Ishikawa (cell line): ENCODE measurements at regions not wholly inside any gene's neighbourhood (a gene's known extent, or its start where the extent isn't known, plus 50 kb on each side); places are given as distances from the start of the nearest gene placed in this dataset.

Experiments used
- CEBPB ChIP-seq: IDR thresholded peaks from 2 replicates; pipeline ENCODE4 v1.6.1; 2012
- CREB1 ChIP-seq: IDR thresholded peaks from 2 replicates; pipeline ENCODE4 v1.6.1; 2012; ENCODE audit warnings: low read depth
- EGR1 ChIP-seq: IDR thresholded peaks from 2 replicates; pipeline ENCODE4 v1.6.1; 2012
- EP300 ChIP-seq: IDR thresholded peaks from 2 replicates; pipeline ENCODE4 v1.6.1; 2012; ENCODE audit warnings: borderline replicate concordance
- FOXM1 ChIP-seq: IDR thresholded peaks from 2 replicates; pipeline ENCODE4 v1.6.1; 2012; ENCODE audit warnings: low read depth, borderline replicate concordance
- MAX ChIP-seq: IDR thresholded peaks from 2 replicates; pipeline ENCODE4 v1.6.1; 2012
- NFIC ChIP-seq: IDR thresholded peaks from 2 replicates; pipeline ENCODE4 v1.6.1; 2012
- RAD21 ChIP-seq: IDR thresholded peaks from 2 replicates; pipeline ENCODE4 v1.6.1; 2012; ENCODE audit warnings: low read depth
- TAF1 ChIP-seq: IDR thresholded peaks from 2 replicates; pipeline ENCODE4 v1.6.1; 2012; ENCODE audit warnings: low read depth, mild to moderate bottlenecking
- TCF12 ChIP-seq: IDR thresholded peaks from 2 replicates; pipeline ENCODE4 v1.6.1; 2012; ENCODE audit warnings: low read depth
- TEAD4 ChIP-seq: IDR thresholded peaks from 2 replicates; pipeline ENCODE4 v1.6.1; 2012
- YY1 ChIP-seq: IDR thresholded peaks from 2 replicates; pipeline ENCODE4 v1.6.1; 2012; ENCODE audit warnings: low read depth
- ZBTB7A ChIP-seq: IDR thresholded peaks from 2 replicates; pipeline ENCODE4 v1.6.1; 2012; ENCODE audit warnings: low read depth
- TF ChIP-seq, protein P1 (sequence below): IDR thresholded peaks from 2 replicates; pipeline ENCODE4 v1.6.1; 2012; ENCODE audit warnings: low read depth, mild to moderate bottlenecking
- TF ChIP-seq, protein P2 (sequence below): IDR thresholded peaks from 2 replicates; pipeline ENCODE4 v1.6.1; 2012

DNA sequence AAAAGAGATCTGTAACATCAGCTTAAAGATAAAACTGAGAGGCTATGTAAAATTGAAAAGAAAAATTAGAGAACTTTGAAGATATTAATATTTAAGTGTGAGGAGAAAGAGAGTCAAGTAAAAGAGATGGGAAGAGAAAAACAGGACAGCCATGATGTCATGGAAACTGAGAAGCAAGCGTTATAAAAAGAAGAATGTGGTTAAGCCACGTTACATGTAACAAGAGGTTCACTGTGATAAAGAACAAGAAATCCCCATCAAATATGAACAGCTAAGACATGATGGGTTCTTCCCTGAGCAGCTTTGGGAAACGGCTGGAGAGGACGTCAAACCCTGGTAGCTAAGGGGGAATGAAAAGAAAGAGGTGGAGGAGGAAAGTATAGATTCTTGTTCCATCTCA lies 1269.3 kb upstream of the TENM3 start:
- TF ChIP-seq ZBTB7A, result no peak
- TF ChIP-seq MAX, result no peak
- TF ChIP-seq TAF1, result no peak
- TF ChIP-seq NFIC, result no peak
- TF ChIP-seq RAD21, result no peak
- TF ChIP-seq YY1, result no peak
- TF ChIP-seq CEBPB, result no peak
- no peak for TF ChIP-seq EGR1
- TF ChIP-seq FOXM1, result no peak
- TF ChIP-seq TCF12, result no peak
- TF ChIP-seq, protein P1, sequence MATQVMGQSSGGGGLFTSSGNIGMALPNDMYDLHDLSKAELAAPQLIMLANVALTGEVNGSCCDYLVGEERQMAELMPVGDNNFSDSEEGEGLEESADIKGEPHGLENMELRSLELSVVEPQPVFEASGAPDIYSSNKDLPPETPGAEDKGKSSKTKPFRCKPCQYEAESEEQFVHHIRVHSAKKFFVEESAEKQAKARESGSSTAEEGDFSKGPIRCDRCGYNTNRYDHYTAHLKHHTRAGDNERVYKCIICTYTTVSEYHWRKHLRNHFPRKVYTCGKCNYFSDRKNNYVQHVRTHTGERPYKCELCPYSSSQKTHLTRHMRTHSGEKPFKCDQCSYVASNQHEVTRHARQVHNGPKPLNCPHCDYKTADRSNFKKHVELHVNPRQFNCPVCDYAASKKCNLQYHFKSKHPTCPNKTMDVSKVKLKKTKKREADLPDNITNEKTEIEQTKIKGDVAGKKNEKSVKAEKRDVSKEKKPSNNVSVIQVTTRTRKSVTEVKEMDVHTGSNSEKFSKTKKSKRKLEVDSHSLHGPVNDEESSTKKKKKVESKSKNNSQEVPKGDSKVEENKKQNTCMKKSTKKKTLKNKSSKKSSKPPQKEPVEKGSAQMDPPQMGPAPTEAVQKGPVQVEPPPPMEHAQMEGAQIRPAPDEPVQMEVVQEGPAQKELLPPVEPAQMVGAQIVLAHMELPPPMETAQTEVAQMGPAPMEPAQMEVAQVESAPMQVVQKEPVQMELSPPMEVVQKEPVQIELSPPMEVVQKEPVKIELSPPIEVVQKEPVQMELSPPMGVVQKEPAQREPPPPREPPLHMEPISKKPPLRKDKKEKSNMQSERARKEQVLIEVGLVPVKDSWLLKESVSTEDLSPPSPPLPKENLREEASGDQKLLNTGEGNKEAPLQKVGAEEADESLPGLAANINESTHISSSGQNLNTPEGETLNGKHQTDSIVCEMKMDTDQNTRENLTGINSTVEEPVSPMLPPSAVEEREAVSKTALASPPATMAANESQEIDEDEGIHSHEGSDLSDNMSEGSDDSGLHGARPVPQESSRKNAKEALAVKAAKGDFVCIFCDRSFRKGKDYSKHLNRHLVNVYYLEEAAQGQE, result no peak
- no peak for TF ChIP-seq EP300
- no peak for TF ChIP-seq TEAD4
- TF ChIP-seq CREB1, result no peak
- TF ChIP-seq, protein P2, sequence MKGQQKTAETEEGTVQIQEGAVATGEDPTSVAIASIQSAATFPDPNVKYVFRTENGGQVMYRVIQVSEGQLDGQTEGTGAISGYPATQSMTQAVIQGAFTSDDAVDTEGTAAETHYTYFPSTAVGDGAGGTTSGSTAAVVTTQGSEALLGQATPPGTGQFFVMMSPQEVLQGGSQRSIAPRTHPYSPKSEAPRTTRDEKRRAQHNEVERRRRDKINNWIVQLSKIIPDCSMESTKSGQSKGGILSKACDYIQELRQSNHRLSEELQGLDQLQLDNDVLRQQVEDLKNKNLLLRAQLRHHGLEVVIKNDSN, result no peak

GRCh38 chr4:180990931-180991330 lies 1252.3 kb upstream of the TENM3 start:
- TF ChIP-seq CEBPB (no peak), FOXM1 (no peak), RAD21 (no peak), MAX (no peak), TAF1 (no peak), NFIC (no peak), YY1 (no peak)
- TF ChIP-seq, protein P2, result no peak
- TF ChIP-seq, protein P1, result no peak

GRCh38 chr4:180993244-180993836 lies 1249.9 kb upstream of the TENM3 start:
- TF ChIP-seq EP300 (no peak), ZBTB7A (no peak), CREB1 (no peak)

- TF ChIP-seq YY1, result no peak
Measured at GRCh38 chr4:180994722-180995121, 1248.5 kb upstream of the TENM3 start.

GRCh38 chr4:180999217-180999616 lies 1244.0 kb upstream of the TENM3 start:
- TF ChIP-seq ZBTB7A (no peak), TEAD4 (no peak), TAF1 (no peak), EGR1 (no peak), TCF12 (no peak), RAD21 (no peak), CEBPB (no peak)

DNA sequence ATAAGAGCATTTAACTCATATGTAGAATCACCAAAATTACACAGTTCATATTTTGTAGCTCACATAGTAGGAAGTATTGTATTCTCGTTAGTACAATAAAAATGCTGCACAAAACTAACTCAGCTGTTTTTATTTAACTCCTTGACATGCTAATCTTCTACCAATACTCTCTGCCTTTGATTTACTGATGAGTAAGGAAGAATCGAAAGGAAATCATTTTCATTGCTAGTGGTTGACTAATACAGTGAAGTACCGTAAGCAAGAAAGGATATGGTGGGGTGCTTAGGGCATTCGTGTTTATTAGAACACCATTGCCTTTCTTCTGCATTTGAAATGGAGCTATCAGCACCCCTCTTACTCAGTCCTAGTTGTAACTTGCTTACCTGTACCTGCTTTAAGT lies 1239.1 kb upstream of the TENM3 start:
- TF ChIP-seq TAF1, result no peak
- TF ChIP-seq EGR1, result no peak
- TF ChIP-seq, protein P1, result no peak
- no peak for TF ChIP-seq MAX
- TF ChIP-seq, protein P2, result no peak
- TF ChIP-seq YY1, result no peak
- no peak for TF ChIP-seq TCF12
- TF ChIP-seq RAD21, result no peak
- no peak for TF ChIP-seq CEBPB
